ENCODE measurements at regions not wholly inside any gene's neighbourhood (a gene's known extent, or its start where the extent isn't known, plus 50 kb on each side); places are given as distances from the start of the nearest gene placed in this dataset.

DNA sequence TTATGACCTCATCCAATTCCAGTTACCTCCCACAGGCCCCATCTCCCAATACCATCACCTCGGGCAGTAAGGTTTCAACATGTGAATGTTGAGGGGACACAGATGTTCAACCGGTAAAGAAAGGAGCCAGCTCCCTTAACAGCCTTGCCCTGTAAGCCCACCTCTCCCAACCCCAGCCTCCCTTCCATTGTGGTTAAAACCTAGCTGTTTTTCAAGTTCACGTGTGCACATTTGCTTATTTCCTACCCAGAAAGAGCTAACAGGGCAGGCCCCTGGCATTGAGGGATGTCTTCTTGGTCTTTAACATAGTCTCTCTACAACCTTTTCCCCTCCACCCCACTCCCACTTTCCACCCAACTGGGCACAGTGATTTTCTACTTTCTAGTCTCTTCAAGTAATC, 385.7 kb downstream of the FBXW7 start:
- no peak for TF ChIP-seq CTCF (IDR thresholded peaks at IDR 0.05)
- TF ChIP-seq EZH2 (IDR thresholded peaks at IDR 0.05; ENCODE audit: borderline replicate concordance, insufficient read depth, low read depth, low read length, poor library complexity, severe bottlenecking) = no peak

All from B cell (primary cell).